ENCODE measurements at regions not wholly inside any gene's neighbourhood (a gene's known extent, or its start where the extent isn't known, plus 50 kb on each side); places are given as distances from the start of the nearest gene placed in this dataset.

- peak overlapping the region; percentile 33 for H3K4ac ChIP-seq (ENCODE audit: low read depth, low read length)
- peak overlapping the region; percentile 67 for H3K4me2 ChIP-seq (ENCODE audit: low read depth, low read length)
- no peak overlapping the region for H2BK5ac ChIP-seq (ENCODE audit: low read depth, low read length, poor library complexity, severe bottlenecking)
- peaks cover 9% of the 10 kb centered on the region; the same call in 1 of the 2 replicates for H3K9me1 ChIP-seq (ENCODE audit: insufficient read depth, low read length)
- WGBS, 2 experiments (ENCODE audit: extremely low coverage in 2 of 2, insufficient read length in 1 of 2), result 6% methylated on average over 8 of the region's 29 CpGs; no CpG with 5 or more reads in 1 of the 2 experiments
- H2AK5ac ChIP-seq (ENCODE audit: low read depth, low read length), result peak overlapping the region; percentile 84; the same call in 1 of the 2 replicates
- ATAC-seq (ENCODE audit: low read depth) (peak; percentile 99), DNase-seq (peak; percentile 58)
- H3K27ac ChIP-seq (ENCODE audit: insufficient read depth, low read length), result no peak overlapping the region
- BruUV-seq (replicated peaks), result no TSS peak
- H2BK120ac ChIP-seq (ENCODE audit: low read depth, low read length), result peak overlapping the region; percentile 68
- POLR2A ChIA-PET (ENCODE audit: unreplicated experiment), result no interaction called here
- H2BK15ac ChIP-seq (ENCODE audit: low read depth, low read length), result peak overlapping the region; percentile 88; the same call in 1 of the 3 replicates
- no peak overlapping the region; the same call in 1 of the 2 replicates for H3K56ac ChIP-seq (ENCODE audit: extremely low read depth, insufficient read depth, low read length)
- intact Hi-C loops (cut with micrococcal nuclease) (no loop called here), dilution Hi-C loops (cut with HindIII; ENCODE audit: low sequenced_read_pairs, unreplicated experiment) (no loop called here), in situ Hi-C loops (cut with MboI; ENCODE audit: low sequenced_read_pairs) (no loop called here)
- peaks cover 6% of the 10 kb centered on the region; the same call in 1 of the 2 replicates for H3K27me3 ChIP-seq (ENCODE audit: control insufficient read depth, insufficient read depth, low read length)
- H3K14ac ChIP-seq (replicated peaks; ENCODE audit: low read depth, low read length), result peak overlapping the region; percentile 70
- 0 out of 2 replicates have a peak overlapping the region, but pooled peaks have one; percentile 8 for H3K4me3 ChIP-seq (ENCODE audit: insufficient read depth, low read depth, low read length)
- peak overlapping the region; percentile 15 for H3K9ac ChIP-seq (ENCODE audit: low read depth, low read length)
- no peak overlapping the region for H3K18ac ChIP-seq (ENCODE audit: low read depth, low read length)
- H4K8ac ChIP-seq (ENCODE audit: low read depth in 2 of 2, low read length in 2 of 2), result peak overlapping the region in 1 of 2 experiments; percentile 85; a peak in 3 of 4 replicates
- H3K36me3 ChIP-seq (ENCODE audit: control insufficient read depth, insufficient read depth, low read length), result no peaks in the 10 kb centered on the region
- H4K5ac ChIP-seq (ENCODE audit: low read depth, low read length), result no peak overlapping the region
- peak overlapping the region; percentile 55 for H2BK20ac ChIP-seq (ENCODE audit: low read depth, low read length)
- 0 out of 2 replicates have a peak, but pooled peaks cover 3% of the 10 kb centered on the region for H3K4me1 ChIP-seq (ENCODE audit: control insufficient read depth, insufficient read depth, low read length)
- peak overlapping the region; percentile 34; the same call in 1 of the 2 replicates for H4K91ac ChIP-seq (ENCODE audit: insufficient read depth, low read depth, low read length)
- H4K20me1 ChIP-seq (ENCODE audit: insufficient read depth, low read length), result no peaks in the 10 kb centered on the region
- H3K23ac ChIP-seq (ENCODE audit: low read depth, low read length), result no peak overlapping the region
- CTCF ChIA-PET, result interaction anchor here (0.9 kb wide), 2 partner anchors 16 to 28 kb away, joined by 3 to 12 read pairs; no protein-coding TSS in a partner anchor
- H2AK9ac ChIP-seq (replicated peaks; ENCODE audit: low read depth, low read length, poor library complexity), result peak overlapping the region; percentile 37
- H3K9me3 ChIP-seq (ENCODE audit: control insufficient read depth, insufficient read depth, low read length), result no peaks in the 10 kb centered on the region
- H3K79me1 ChIP-seq (ENCODE audit: low read depth in 1 of 2, low read length in 2 of 2), result no peaks in the 10 kb centered on the region
- H2AFZ ChIP-seq (replicated peaks; ENCODE audit: low read length, poor library complexity), result peak overlapping the region; percentile 90
- TF ChIP-seq BHLHE40 (IDR thresholded peaks at IDR 0.05; ENCODE audit: low read depth, low read length) (no peak), ELK1 (IDR thresholded peaks at IDR 0.05; ENCODE audit: borderline replicate concordance, low read depth, low read length) (no peak), MAZ (IDR thresholded peaks at IDR 0.05; ENCODE audit: borderline replicate concordance, low read depth, low read length) (0 out of 2 replicates have a peak, but pooled peaks have one; percentile 17), MXI1 (IDR thresholded peaks at IDR 0.05; ENCODE audit: borderline replicate concordance, low read depth, low read length) (no peak), RCOR1 (IDR thresholded peaks at IDR 0.05; ENCODE audit: insufficient replicate concordance, low read length) (no peak), NFE2L2 (IDR thresholded peaks at IDR 0.05; ENCODE audit: low read depth, low read length) (no peak), POLR2A (IDR thresholded peaks at IDR 0.05; ENCODE audit: low read depth, low read length) (no peak), SMC3 (IDR thresholded peaks at IDR 0.05; ENCODE audit: low read depth, low read length) (peak; percentile 60), CEBPB (IDR thresholded peaks at IDR 0.05; ENCODE audit: low read depth, low read length) (no peak), RAD21 (IDR thresholded peaks at IDR 0.05; ENCODE audit: low read length) (peak; percentile 85), MAFK (IDR thresholded peaks at IDR 0.05; ENCODE audit: low read depth, low read length) (no peak), RFX5 (IDR thresholded peaks at IDR 0.05; ENCODE audit: low read depth, low read length) (no peak), FOS (IDR thresholded peaks at IDR 0.05; ENCODE audit: low read depth, low read length) (no peak), CTCF (conservative IDR thresholded peaks at IDR 0.05; ENCODE audit: low read depth, low read length) (peak; percentile 85), CHD1 (IDR thresholded peaks at IDR 0.05; ENCODE audit: low read depth, low read length) (no peak)
These were observed 79.8 kb upstream of the TBC1D3K start for GRCh38 chr17:37844158-37844976.
